ENCODE measurements at regions not wholly inside any gene's neighbourhood (a gene's known extent, or its start where the extent isn't known, plus 50 kb on each side); places are given as distances from the start of the nearest gene placed in this dataset.

DNA sequence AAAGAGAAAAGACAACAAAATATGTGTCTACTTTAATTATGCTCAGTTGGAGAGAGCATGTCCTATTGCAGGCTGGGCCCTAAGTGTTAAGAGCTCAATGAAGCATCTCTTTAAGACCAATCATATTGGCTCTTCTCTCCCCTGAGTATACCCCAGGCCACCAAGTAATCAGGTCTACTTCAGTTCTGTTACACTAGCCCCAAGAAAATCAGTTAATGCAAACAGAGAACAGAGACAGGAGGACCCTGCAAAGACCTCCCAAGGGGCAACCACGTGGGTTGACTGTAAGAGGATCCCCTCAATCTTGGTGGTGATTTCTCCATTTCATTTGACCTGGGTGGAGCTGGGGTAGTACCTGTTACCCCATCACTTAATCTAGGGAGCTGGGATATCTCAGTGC is 451.0 kb upstream of the ZNF507 start:
- Histone ChIP-seq H3K27me3 (ENCODE audit: control insufficient read depth, insufficient read depth, low read length) (no peaks in the 10 kb centered on the region), H3K36me3 (ENCODE audit: control insufficient read depth, insufficient read depth, low read length) (no peaks in the 10 kb centered on the region), H3K4me3 (ENCODE audit: low read length) (no peak overlapping the region), H3K27ac (ENCODE audit: low read length) (no peak overlapping the region), H3K4me1 (ENCODE audit: control insufficient read depth, insufficient read depth, low read length) (no peaks in the 10 kb centered on the region), H3K9me3 (ENCODE audit: control insufficient read depth, insufficient read depth, low read length) (no peaks in the 10 kb centered on the region)
- no peak for DNase-seq (ENCODE audit: low read depth, low spot score)
- no CpG with 5 or more reads among the region's 1 CpG for WGBS (ENCODE audit: insufficient coverage, insufficient read length)

DNA sequence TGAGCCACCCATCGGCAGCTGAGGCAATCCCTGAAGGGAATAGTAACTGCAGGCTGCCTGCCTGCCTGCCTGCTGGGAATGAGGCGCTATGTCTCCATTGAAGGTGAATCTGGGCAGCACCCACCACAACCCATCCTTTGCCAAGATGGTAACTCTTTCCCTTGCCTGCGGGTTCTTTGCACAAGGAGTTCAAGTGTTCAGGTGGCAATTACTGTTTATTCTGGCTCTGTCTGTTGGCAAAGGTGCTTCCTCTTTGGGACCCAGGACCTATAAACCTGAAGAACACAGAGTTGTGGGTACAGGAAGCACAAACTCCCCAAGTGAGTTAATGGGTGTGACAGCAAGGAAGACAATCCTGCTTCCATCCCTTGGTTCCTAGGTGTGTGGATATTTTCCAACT is 448.1 kb upstream of the ZNF507 start:
- DNase-seq (ENCODE audit: low read depth, low spot score) = no peak
- no peaks in the 10 kb centered on the region for H3K9me3 ChIP-seq (ENCODE audit: control insufficient read depth, insufficient read depth, low read length)
- H3K27ac ChIP-seq (ENCODE audit: low read length) = no peak overlapping the region
- no CpG with 5 or more reads among the region's 3 CpGs for WGBS (ENCODE audit: insufficient coverage, insufficient read length)
- H3K36me3 ChIP-seq (ENCODE audit: control insufficient read depth, insufficient read depth, low read length) = no peaks in the 10 kb centered on the region
- no peak overlapping the region for H3K4me3 ChIP-seq (ENCODE audit: low read length)
- H3K27me3 ChIP-seq (ENCODE audit: control insufficient read depth, insufficient read depth, low read length) = no peaks in the 10 kb centered on the region
- no peaks in the 10 kb centered on the region for H3K4me1 ChIP-seq (ENCODE audit: control insufficient read depth, insufficient read depth, low read length)

DNA sequence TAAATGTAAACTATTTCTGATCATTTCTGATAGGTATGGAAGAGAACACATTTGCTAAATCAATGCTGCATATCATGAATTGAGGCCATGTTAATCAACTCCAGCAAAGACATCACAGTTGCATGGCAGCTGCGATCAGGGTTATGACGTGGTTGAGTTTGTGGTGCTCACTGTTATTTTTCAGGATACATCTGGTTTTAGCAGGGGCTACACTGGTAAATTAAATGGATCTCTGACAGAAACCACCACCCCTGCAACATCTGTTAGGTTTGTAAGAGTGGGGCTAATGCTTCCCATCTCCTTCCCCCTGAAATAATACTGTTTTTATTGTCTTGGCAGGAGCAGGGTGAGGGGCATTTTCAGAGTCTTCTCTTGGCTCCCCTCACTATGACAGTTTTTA is 444.4 kb upstream of the ZNF507 start:
- no peaks in the 10 kb centered on the region for H3K4me1 ChIP-seq (ENCODE audit: control insufficient read depth, insufficient read depth, low read length)
- no CpG with 5 or more reads among the region's 2 CpGs for WGBS (ENCODE audit: insufficient coverage, insufficient read length)
- DNase-seq (ENCODE audit: low read depth, low spot score) = no peak
- no peaks in the 10 kb centered on the region for H3K27me3 ChIP-seq (ENCODE audit: control insufficient read depth, insufficient read depth, low read length)
- H3K36me3 ChIP-seq (ENCODE audit: control insufficient read depth, insufficient read depth, low read length) = no peaks in the 10 kb centered on the region
- no peak overlapping the region for H3K27ac ChIP-seq (ENCODE audit: low read length)
- no peak overlapping the region for H3K4me3 ChIP-seq (ENCODE audit: low read length)
- H3K9me3 ChIP-seq (ENCODE audit: control insufficient read depth, insufficient read depth, low read length) = no peaks in the 10 kb centered on the region

DNA sequence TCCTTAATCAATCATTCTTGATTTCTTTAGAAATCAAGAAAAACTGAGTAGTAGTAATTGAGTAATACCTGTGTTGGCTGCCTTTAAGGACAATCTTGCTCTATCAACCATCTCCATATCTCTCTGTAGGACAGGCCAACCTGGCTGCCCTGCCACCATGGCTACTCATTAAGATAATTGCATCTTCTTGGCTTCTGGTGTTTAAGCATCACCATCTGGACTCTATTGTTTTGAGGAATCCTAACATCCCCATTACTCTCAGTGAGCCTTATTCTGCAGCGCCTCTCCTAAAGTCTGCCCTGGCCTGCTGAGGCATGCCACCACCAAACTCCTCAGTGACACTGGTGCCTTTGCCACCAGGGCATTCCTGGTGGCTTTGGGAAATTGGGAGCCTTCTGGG is 442.6 kb upstream of the ZNF507 start:
- no CpG with 5 or more reads among the region's 1 CpG for WGBS (ENCODE audit: insufficient coverage, insufficient read length)
- Histone ChIP-seq H3K4me1 (ENCODE audit: control insufficient read depth, insufficient read depth, low read length) (no peaks in the 10 kb centered on the region), H3K27ac (ENCODE audit: low read length) (no peak overlapping the region), H3K9me3 (ENCODE audit: control insufficient read depth, insufficient read depth, low read length) (no peaks in the 10 kb centered on the region), H3K27me3 (ENCODE audit: control insufficient read depth, insufficient read depth, low read length) (no peaks in the 10 kb centered on the region), H3K4me3 (ENCODE audit: low read length) (no peak overlapping the region), H3K36me3 (ENCODE audit: control insufficient read depth, insufficient read depth, low read length) (no peaks in the 10 kb centered on the region)
- no peak for DNase-seq (ENCODE audit: low read depth, low spot score)

DNA sequence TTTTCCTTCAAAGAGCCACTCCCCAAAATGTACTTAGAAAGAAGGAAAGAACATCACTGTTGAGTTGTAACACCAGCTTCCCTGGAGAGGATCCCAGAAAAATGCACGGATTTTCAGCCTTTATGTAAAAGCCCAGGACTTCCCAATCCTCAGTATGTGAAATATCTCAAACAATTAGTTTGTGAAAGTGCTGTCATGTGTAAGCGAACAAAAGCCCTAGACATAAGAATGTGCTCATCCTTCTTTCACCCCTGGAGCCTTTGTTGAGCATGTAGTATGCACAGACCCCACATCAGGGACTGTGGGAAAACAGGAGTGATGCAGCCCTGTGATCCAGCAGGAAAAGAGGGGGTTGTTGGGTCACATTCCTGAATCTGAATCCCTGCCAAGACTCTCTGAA is 441.4 kb upstream of the ZNF507 start:
- Histone ChIP-seq H3K27me3 (ENCODE audit: control insufficient read depth, insufficient read depth, low read length) (no peaks in the 10 kb centered on the region), H3K4me3 (ENCODE audit: low read length) (no peak overlapping the region), H3K4me1 (ENCODE audit: control insufficient read depth, insufficient read depth, low read length) (no peaks in the 10 kb centered on the region), H3K36me3 (ENCODE audit: control insufficient read depth, insufficient read depth, low read length) (no peaks in the 10 kb centered on the region), H3K9me3 (ENCODE audit: control insufficient read depth, insufficient read depth, low read length) (no peaks in the 10 kb centered on the region), H3K27ac (ENCODE audit: low read length) (no peak overlapping the region)
- no peak for DNase-seq (ENCODE audit: low read depth, low spot score)
- WGBS (ENCODE audit: insufficient coverage, insufficient read length) = no CpG with 5 or more reads among the region's 2 CpGs

DNA sequence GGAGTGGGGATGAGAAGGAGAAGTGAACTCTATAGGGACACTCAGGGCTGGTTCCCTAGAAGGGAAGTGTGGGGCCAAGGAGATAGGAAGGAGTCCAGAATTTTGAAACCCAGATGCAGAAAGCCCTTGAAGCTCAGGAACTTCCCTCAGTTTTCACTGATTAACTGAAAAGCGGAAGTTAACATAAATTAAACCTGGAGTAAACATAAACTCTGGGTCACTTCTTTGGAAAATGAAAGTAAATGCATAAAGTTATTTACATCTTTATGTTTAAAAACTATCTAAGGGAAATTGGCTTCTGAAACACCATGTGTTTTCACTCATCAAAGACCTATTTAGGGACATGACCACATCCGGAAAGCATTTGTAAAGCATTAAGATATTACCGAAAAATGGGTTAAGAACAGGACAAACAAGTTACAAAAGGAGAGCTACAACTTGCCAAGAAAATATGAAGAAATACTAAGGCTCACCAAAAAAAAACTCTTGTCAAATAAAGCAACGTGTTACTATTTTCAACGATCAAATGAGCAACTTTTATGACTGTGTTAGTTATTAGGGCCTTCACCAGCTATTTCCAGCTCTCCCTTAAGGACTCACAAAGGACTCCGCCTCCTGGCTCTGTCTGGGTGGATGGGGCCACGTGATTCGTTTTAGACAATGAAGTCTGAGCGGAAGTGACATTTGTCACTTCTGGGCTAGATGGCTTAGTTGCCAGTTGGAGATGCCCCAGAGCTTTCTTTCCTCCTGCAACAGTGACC is 439.1 kb upstream of the ZNF507 start:
- Histone ChIP-seq H3K27me3 (ENCODE audit: control insufficient read depth, insufficient read depth, low read length) (no peaks in the 10 kb centered on the region), H3K4me3 (ENCODE audit: low read length) (no peak overlapping the region), H3K36me3 (ENCODE audit: control insufficient read depth, insufficient read depth, low read length) (no peaks in the 10 kb centered on the region), H3K4me1 (ENCODE audit: control insufficient read depth, insufficient read depth, low read length) (no peaks in the 10 kb centered on the region), H3K9me3 (ENCODE audit: control insufficient read depth, insufficient read depth, low read length) (no peaks in the 10 kb centered on the region), H3K27ac (ENCODE audit: low read length) (no peak overlapping the region)
- DNase-seq (ENCODE audit: low read depth, low spot score) = no peak
- WGBS (ENCODE audit: insufficient coverage, insufficient read length) = no CpG with 5 or more reads among the region's 9 CpGs

DNA sequence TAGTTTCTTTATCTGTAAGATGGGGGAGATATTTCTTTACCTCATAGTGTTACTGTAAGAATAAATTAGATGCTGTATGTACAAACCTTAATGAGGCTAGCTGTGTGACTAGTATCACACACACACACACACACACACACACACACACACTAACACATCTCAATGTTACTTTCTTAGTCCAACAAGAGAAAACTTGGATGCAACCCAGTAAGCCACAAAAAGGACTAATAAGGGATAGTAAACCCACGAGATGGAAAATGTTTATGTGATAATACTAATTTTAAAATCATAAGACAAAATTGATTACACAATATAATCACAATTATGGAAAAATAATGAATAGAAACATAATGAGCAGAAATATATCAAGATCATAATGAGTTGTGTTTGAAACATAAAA is 437.7 kb upstream of the ZNF507 start:
- WGBS (ENCODE audit: insufficient coverage, insufficient read length) = no CpG with 5 or more reads among the region's 1 CpG
- Histone ChIP-seq H3K9me3 (ENCODE audit: control insufficient read depth, insufficient read depth, low read length) (no peaks in the 10 kb centered on the region), H3K36me3 (ENCODE audit: control insufficient read depth, insufficient read depth, low read length) (no peaks in the 10 kb centered on the region), H3K4me3 (ENCODE audit: low read length) (no peak overlapping the region), H3K27ac (ENCODE audit: low read length) (no peak overlapping the region), H3K27me3 (ENCODE audit: control insufficient read depth, insufficient read depth, low read length) (no peaks in the 10 kb centered on the region), H3K4me1 (ENCODE audit: control insufficient read depth, insufficient read depth, low read length) (no peaks in the 10 kb centered on the region)
- DNase-seq (ENCODE audit: low read depth, low spot score) = no peak

DNA sequence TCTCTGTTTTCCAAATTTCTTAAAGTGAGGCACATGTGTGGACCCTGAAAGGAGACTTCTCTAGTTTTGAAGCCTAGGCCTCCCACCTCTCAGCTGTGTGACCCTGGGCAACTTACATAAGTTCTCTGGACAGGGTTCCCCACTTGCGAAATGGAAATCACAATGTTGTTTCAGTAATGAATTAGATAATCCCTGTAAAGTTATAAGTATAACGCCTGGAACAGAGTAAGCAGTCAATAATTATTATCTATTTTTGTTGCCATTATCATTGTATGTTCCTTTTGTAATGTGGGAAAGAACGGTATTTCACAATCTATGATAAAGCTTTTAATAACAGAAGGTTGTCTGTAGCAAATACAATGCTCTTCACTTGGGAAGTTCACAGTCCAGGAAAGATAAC is 437.3 kb upstream of the ZNF507 start:
- Histone ChIP-seq H3K9me3 (ENCODE audit: control insufficient read depth, insufficient read depth, low read length) (no peaks in the 10 kb centered on the region), H3K36me3 (ENCODE audit: control insufficient read depth, insufficient read depth, low read length) (no peaks in the 10 kb centered on the region), H3K4me3 (ENCODE audit: low read length) (no peak overlapping the region), H3K27me3 (ENCODE audit: control insufficient read depth, insufficient read depth, low read length) (no peaks in the 10 kb centered on the region), H3K4me1 (ENCODE audit: control insufficient read depth, insufficient read depth, low read length) (no peaks in the 10 kb centered on the region), H3K27ac (ENCODE audit: low read length) (no peak overlapping the region)
- no CpG with 5 or more reads among the region's 3 CpGs for WGBS (ENCODE audit: insufficient coverage, insufficient read length)
- no peak for DNase-seq (ENCODE audit: low read depth, low spot score)

DNA sequence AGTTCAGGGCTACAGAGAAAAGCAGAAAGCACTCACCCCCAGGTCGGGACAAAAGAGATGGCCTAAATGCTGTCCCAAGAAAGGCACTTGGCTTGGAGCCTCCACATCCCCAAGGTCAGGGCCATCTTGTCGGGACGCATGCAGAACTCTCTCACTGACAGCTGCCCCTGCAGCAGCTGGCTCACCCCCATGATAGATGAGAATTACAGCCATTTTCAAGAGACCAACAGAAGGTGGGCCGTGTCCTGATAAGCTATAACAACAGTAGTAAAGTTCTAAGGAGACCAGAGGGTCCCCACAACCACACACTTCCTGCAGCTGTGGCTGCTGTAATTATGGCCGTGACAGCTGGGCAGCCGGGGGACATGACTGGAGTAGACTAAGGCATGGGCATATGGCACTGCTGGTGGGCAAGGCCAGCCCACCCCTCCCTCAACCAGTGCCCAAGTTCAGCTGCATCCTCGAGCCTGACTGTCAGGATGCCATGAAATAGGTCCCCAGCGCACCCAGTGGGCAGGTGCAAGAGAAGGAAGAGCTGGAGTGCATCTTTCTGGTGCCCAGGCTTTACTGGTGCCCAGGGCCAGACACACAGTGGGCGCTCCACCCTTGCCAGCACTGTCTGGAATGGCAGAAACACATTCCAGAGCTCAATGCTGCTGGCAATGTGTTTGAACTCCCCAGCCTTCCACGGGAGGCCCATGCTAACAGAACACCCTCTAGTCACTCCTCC is 436.7 kb upstream of the ZNF507 start:
- H3K4me1 ChIP-seq (ENCODE audit: control insufficient read depth, insufficient read depth, low read length) = no peaks in the 10 kb centered on the region
- WGBS (ENCODE audit: insufficient coverage, insufficient read length) = no CpG with 5 or more reads among the region's 10 CpGs
- no peaks in the 10 kb centered on the region for H3K27me3 ChIP-seq (ENCODE audit: control insufficient read depth, insufficient read depth, low read length)
- H3K4me3 ChIP-seq (ENCODE audit: low read length) = no peak overlapping the region
- no peaks in the 10 kb centered on the region for H3K36me3 ChIP-seq (ENCODE audit: control insufficient read depth, insufficient read depth, low read length)
- DNase-seq (ENCODE audit: low read depth, low spot score) = no peak
- H3K9me3 ChIP-seq (ENCODE audit: control insufficient read depth, insufficient read depth, low read length) = no peaks in the 10 kb centered on the region
- no peak overlapping the region for H3K27ac ChIP-seq (ENCODE audit: low read length)

DNA sequence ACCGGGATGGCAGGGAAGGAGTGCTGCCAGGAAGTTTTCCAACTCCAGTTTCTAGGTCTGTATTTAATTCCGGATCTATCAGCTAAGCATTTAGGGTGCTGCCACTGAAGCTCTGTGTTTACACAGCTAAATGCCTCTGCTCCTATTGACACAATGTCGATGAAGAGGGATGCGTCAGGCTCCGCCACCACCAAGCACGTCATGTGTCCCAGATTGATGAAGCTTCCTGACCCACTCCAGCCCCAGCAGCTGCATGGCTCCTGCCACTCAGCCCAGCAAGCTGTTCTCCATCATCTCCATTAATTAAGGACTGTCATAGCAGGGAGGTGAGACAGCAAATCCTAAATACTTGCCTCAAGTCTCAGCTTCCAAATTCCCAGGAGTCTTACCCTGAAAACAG is 435.2 kb upstream of the ZNF507 start:
- Histone ChIP-seq H3K4me3 (ENCODE audit: low read length) (no peak overlapping the region), H3K27me3 (ENCODE audit: control insufficient read depth, insufficient read depth, low read length) (no peaks in the 10 kb centered on the region), H3K9me3 (ENCODE audit: control insufficient read depth, insufficient read depth, low read length) (no peaks in the 10 kb centered on the region), H3K27ac (ENCODE audit: low read length) (no peak overlapping the region), H3K36me3 (ENCODE audit: control insufficient read depth, insufficient read depth, low read length) (no peaks in the 10 kb centered on the region), H3K4me1 (ENCODE audit: control insufficient read depth, insufficient read depth, low read length) (no peaks in the 10 kb centered on the region)
- no CpG with 5 or more reads among the region's 6 CpGs for WGBS (ENCODE audit: insufficient coverage, insufficient read length)
- DNase-seq (ENCODE audit: low read depth, low spot score) = no peak

DNA sequence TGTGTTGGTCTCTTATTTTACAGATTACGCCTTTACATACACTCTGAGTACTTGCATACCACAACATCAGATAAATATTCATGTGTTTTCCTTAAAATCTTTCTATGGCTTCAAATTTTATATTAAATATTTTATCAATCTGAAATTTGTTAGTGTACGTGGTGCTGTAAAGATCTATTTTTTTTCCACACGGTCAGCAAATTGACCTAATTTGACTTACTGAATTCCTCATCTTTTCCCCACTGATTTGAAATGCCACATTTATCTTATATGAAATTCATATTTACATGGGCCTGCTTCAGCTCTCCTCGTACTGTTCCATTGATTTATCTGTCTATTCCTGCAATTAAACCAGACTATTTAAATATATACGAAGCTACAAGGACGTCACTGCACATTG is 433.8 kb upstream of the ZNF507 start:
- H3K9me3 ChIP-seq (ENCODE audit: control insufficient read depth, insufficient read depth, low read length) = no peaks in the 10 kb centered on the region
- H3K4me3 ChIP-seq (ENCODE audit: low read length) = no peak overlapping the region
- DNase-seq (ENCODE audit: low read depth, low spot score) = no peak
- H3K27me3 ChIP-seq (ENCODE audit: control insufficient read depth, insufficient read depth, low read length) = no peaks in the 10 kb centered on the region
- H3K4me1 ChIP-seq (ENCODE audit: control insufficient read depth, insufficient read depth, low read length) = no peaks in the 10 kb centered on the region
- WGBS (ENCODE audit: insufficient coverage, insufficient read length) = no CpG with 5 or more reads among the region's 6 CpGs
- no peak overlapping the region for H3K27ac ChIP-seq (ENCODE audit: low read length)
- H3K36me3 ChIP-seq (ENCODE audit: control insufficient read depth, insufficient read depth, low read length) = no peaks in the 10 kb centered on the region

Data from iPS DF 6.9 (cell line).